Neuronal stem cell (in vitro differentiated cells): ENCODE measurements at regions not wholly inside any gene's neighbourhood (a gene's known extent, or its start where the extent isn't known, plus 50 kb on each side); places are given as distances from the start of the nearest gene placed in this dataset.

ENCODE experiments used
- DNase-seq: peaks from one replicate; pipeline ENCODE4 v3.0.0-alpha.2; 2013; ENCODE audit warnings: low spot score
- H2AFZ ChIP-seq: one replicate; pipeline ENCODE4 v1.6.1; 2013; ENCODE audit warnings: mild to moderate bottlenecking, low read length, inconsistent platforms
- H2AK5ac ChIP-seq: 2 replicates; pipeline ENCODE4 v1.6.1; 2013; ENCODE audit warnings: low read depth, mild to moderate bottlenecking, inconsistent platforms, low read length, moderate library complexity, mixed read lengths
- H2BK120ac ChIP-seq: 2 replicates; pipeline ENCODE4 v1.6.1; 2013; ENCODE audit warnings: low read depth, mild to moderate bottlenecking, inconsistent platforms, low read length, moderate library complexity, mixed read lengths
- H2BK12ac ChIP-seq: one replicate; pipeline ENCODE4 v1.6.1; 2013; ENCODE audit warnings: low read length, inconsistent platforms
- H2BK15ac ChIP-seq: 2 replicates; pipeline ENCODE4 v1.6.1; 2013; ENCODE audit warnings: mild to moderate bottlenecking, low read length, inconsistent platforms, mixed read lengths
- H2BK5ac ChIP-seq: one replicate; pipeline ENCODE4 v1.6.1; 2013; ENCODE audit warnings: inconsistent platforms, mild to moderate bottlenecking, low read length, moderate library complexity
- H3K14ac ChIP-seq: one replicate; pipeline ENCODE4 v1.6.1; 2013; ENCODE audit warnings: low read length, inconsistent platforms
- H3K18ac ChIP-seq: 2 replicates; pipeline ENCODE4 v1.6.1; 2013; ENCODE audit warnings: low read length, inconsistent platforms
- H3K23ac ChIP-seq: 2 replicates; pipeline ENCODE4 v1.6.1; 2013; ENCODE audit warnings: low read depth, mild to moderate bottlenecking, mixed read lengths, low read length, inconsistent platforms; ENCODE audit not compliant: poor library complexity
- H3K27ac ChIP-seq: replicated peaks from 3 replicates; pipeline ENCODE4 v1.5.1; 2013; ENCODE audit warnings: low read length, inconsistent platforms
- H3K27me3 ChIP-seq, 3 experiments: 2 replicates each; pipeline ENCODE4 v1.6.1; 2013; ENCODE audit warnings: low read length in 3 of 3, mild to moderate bottlenecking in 2 of 3, inconsistent platforms in 1 of 3, low read depth in 1 of 3, mixed read lengths in 1 of 3, moderate library complexity in 1 of 3; ENCODE audit not compliant: control insufficient read depth in 3 of 3, insufficient read depth in 3 of 3
- H3K36me3 ChIP-seq, 2 donors: replicated peaks in 1 of 2; 2 replicates each; pipeline ENCODE4 v1.6.1; 2013; ENCODE audit warnings: low read length in 2 of 2; ENCODE audit not compliant: control insufficient read depth in 2 of 2, insufficient read depth in 2 of 2
- H3K4ac ChIP-seq: 2 replicates; pipeline ENCODE4 v1.6.1; 2013; ENCODE audit warnings: inconsistent platforms, mild to moderate bottlenecking, low read length, moderate library complexity
- H3K4me1 ChIP-seq, 2 donors: 1 replicate in 1 of 2; 2 replicates in 1 of 2; pipeline ENCODE4 v1.6.1; 2013; ENCODE audit warnings: low read length in 2 of 2, low read depth in 1 of 2; ENCODE audit not compliant: control insufficient read depth in 2 of 2, insufficient read depth in 1 of 2
- H3K4me2 ChIP-seq: one replicate; pipeline ENCODE4 v1.6.1; 2013; ENCODE audit warnings: mild to moderate bottlenecking, low read length, inconsistent platforms; ENCODE audit not compliant: insufficient read depth, poor library complexity, severe bottlenecking
- H3K4me3 ChIP-seq, 2 donors: 2 replicates each; pipeline ENCODE4 v1.5.1; 2013; ENCODE audit warnings: low read length in 2 of 2, mild to moderate bottlenecking in 2 of 2, inconsistent platforms in 1 of 2, moderate library complexity in 1 of 2
- H3K79me1 ChIP-seq: one replicate; pipeline ENCODE4 v1.6.1; 2013; ENCODE audit warnings: low read depth, mild to moderate bottlenecking, inconsistent platforms, low read length, moderate library complexity
- H3K9ac ChIP-seq: one replicate; pipeline ENCODE4 v1.6.1; 2013; ENCODE audit warnings: mild to moderate bottlenecking, low read depth, low read length, inconsistent platforms; ENCODE audit not compliant: poor library complexity
- H3K9me3 ChIP-seq, 2 donors: replicated peaks in 1 of 2; 2 replicates each; pipeline versions ENCODE3 to v1.6.1; 2013; ENCODE audit warnings: low read length in 2 of 2, mild to moderate bottlenecking in 2 of 2, inconsistent platforms in 1 of 2, low read depth in 1 of 2, mixed read lengths in 1 of 2, moderate library complexity in 1 of 2; ENCODE audit not compliant: control insufficient read depth in 2 of 2, insufficient read depth in 1 of 2
- H4K8ac ChIP-seq: one replicate; pipeline ENCODE4 v1.6.1; 2013; ENCODE audit warnings: low read depth, mild to moderate bottlenecking, inconsistent platforms, low read length, moderate library complexity
- H4K91ac ChIP-seq: one replicate; pipeline ENCODE4 v1.6.1; 2013; ENCODE audit warnings: low read length, low read depth, mild to moderate bottlenecking, inconsistent platforms; ENCODE audit not compliant: poor library complexity
- WGBS, 2 donors: extraction: QIAGEN DNeasy Blood & Tissue Kit; methylation state at CpG; one replicate each; pipeline ENCODE4 v1.1.7; 2013; ENCODE audit warnings: missing lambda C conversion rate in 2 of 2, mixed read lengths in 1 of 2; ENCODE audit not compliant: insufficient read length in 2 of 2, insufficient replicate concordance in 1 of 2; ENCODE audit errors: extremely low coverage in 2 of 2; 5-methylcytosine and 5-hydroxymethylcytosine counted together

DNA sequence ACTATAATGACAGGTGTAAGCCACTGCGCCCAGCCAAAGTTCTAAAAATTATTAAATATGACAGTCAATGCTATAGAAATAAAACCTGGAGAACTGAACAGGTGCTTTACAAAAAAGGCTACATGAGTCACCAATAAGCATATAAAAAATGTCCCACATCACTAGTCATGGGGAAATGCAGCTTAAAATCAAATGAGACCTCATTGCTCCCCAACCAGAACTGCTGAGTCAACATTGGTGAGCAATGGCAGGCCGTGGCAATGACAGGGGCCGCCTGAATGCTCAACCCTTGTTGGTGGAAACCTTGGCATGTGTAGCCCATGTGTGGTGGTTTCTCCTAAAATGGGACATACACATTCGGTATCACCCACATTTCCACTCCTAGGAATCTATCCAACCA lies 352.3 kb upstream of the KLF6 start:
- Histone ChIP-seq H3K4me1 (peaks cover 0 to 4% of the 10 kb centered on the region in 2 donors), H2AFZ (no peak overlapping the region), H3K79me1 (no peaks in the 10 kb centered on the region), H3K27ac (no peak overlapping the region), H3K9me3 (peaks cover 7 to 12% of the 10 kb centered on the region in 2 donors), H2BK120ac (no peak overlapping the region), H3K9ac (no peak overlapping the region), H3K4me3 (no peak overlapping the region), H3K4ac (no peak overlapping the region), H4K8ac (no peak overlapping the region), H3K18ac (peak overlapping the region; percentile 35), H2AK5ac (no peak overlapping the region), H3K36me3 (no peaks in the 10 kb centered on the region), H2BK5ac (no peak overlapping the region), H2BK15ac (no peak overlapping the region), H4K91ac (no peak overlapping the region), H3K14ac (no peak overlapping the region), H3K27me3 (no peaks in the 10 kb centered on the region), H3K23ac (no peak overlapping the region), H3K4me2 (no peak overlapping the region), H2BK12ac (no peak overlapping the region)
- WGBS, 2 donors = no CpG with 5 or more reads among the region's 4 CpGs
- DNase-seq = no peak

DNA sequence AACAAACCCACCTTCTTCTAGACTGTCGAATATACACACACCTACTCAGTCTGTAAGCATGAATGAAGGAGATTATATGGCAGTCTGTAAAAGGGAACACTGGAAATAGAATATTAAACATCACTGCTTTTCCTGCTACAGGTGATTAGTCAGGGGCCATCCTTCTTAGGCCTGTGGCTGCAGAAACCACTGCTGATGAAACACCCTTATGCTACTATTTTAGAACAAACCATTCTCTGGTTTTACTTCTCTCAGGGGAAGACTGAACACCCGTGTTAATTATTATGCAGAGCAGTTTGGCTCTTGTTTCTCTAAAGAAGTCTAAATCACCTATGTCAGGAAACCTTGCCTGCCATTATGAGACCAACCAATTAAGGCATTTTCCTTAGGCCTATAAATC lies 351.1 kb upstream of the KLF6 start:
- H3K23ac ChIP-seq = no peak overlapping the region
- H2AFZ ChIP-seq = no peak overlapping the region
- no peak overlapping the region for H2BK12ac ChIP-seq
- no peak overlapping the region for H3K9ac ChIP-seq
- H2BK120ac ChIP-seq = no peak overlapping the region
- H2BK15ac ChIP-seq = no peak overlapping the region
- H3K14ac ChIP-seq = no peak overlapping the region
- no peaks in the 10 kb centered on the region for H3K79me1 ChIP-seq
- no peak overlapping the region for H2AK5ac ChIP-seq
- DNase-seq = no peak
- H4K8ac ChIP-seq = no peak overlapping the region
- H3K18ac ChIP-seq = no peak overlapping the region
- H3K9me3 ChIP-seq = peaks cover 5 to 9% of the 10 kb centered on the region in 2 donors
- H3K27ac ChIP-seq = no peak overlapping the region
- no peaks in the 10 kb centered on the region for H3K27me3 ChIP-seq
- no peak overlapping the region for H4K91ac ChIP-seq
- no peak overlapping the region for H2BK5ac ChIP-seq
- no peak overlapping the region for H3K4me2 ChIP-seq
- H3K4ac ChIP-seq = no peak overlapping the region
- no CpG with 5 or more reads among the region's 2 CpGs for WGBS, 2 donors
- no peak overlapping the region for H3K4me3 ChIP-seq
- no peaks in the 10 kb centered on the region for H3K36me3 ChIP-seq
- peaks cover 0 to 4% of the 10 kb centered on the region in 2 donors for H3K4me1 ChIP-seq

DNA sequence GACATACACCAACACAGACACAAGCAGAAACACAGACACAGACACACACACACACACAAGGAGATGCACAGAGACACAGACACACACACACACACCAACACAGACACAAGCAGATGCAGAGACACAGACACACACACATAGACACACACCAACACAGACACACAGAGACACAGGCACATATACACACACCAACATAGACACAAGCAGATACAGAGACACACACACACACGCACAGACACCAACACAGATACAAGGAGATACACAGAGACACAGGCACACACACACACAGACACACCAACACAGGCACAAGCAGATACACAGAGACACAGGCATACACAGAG lies 347.2 kb upstream of the KLF6 start:
- WGBS, 2 donors = no CpG with 5 or more reads among the region's 1 CpG

DNA sequence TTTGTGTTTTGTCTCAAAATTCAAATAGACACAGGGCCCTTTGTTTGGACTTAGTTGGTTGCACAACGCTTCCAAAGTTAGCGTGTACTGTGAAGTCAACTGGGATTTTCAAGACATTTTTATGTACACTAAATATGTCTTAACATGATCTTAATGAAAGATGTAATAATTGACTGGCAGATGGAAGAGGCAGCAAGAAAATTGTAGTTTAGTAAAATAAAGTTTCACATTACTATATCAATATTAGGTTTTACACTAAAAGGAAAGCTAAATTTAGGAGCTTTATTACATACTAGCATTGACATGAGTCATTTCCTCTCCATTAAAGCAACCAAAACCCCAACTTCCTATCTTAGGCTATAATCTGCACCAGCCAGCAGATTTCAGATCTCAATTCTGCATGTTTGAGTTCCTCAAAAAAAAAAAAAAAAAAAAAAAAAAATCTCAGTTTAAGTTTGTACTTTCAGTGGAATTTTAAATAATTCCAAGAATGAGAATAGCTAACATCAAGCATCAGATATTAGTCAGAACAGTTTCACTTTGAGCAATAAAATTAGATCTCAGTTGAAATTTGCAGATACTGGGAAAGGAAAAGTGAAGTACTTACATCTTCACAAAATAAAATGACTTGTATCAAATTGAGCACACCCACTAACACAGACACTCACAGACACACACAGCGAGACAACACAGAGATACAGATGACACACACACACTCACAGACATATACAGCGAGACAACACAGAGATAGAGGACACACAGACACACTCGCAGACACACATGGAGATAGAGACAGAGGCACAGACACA lies 346.6 kb upstream of the KLF6 start:
- no peak overlapping the region for H2BK120ac ChIP-seq
- H2BK5ac ChIP-seq = no peak overlapping the region
- H3K9ac ChIP-seq = no peak overlapping the region
- H3K23ac ChIP-seq = no peak overlapping the region
- peaks cover under 1 to 5% of the 10 kb centered on the region in 2 donors for H3K9me3 ChIP-seq
- no peak overlapping the region for H2BK15ac ChIP-seq
- H3K27me3 ChIP-seq = no peaks in the 10 kb centered on the region
- peak overlapping the region; percentile 52 for H4K8ac ChIP-seq
- H3K18ac ChIP-seq = no peak overlapping the region
- H3K79me1 ChIP-seq = no peaks in the 10 kb centered on the region
- H3K36me3 ChIP-seq = no peaks in the 10 kb centered on the region
- DNase-seq = no peak
- H3K4me2 ChIP-seq = no peak overlapping the region
- no peak overlapping the region for H3K27ac ChIP-seq
- peaks cover 2 to 6% of the 10 kb centered on the region in 2 donors for H3K4me1 ChIP-seq
- no peak overlapping the region for H3K4ac ChIP-seq
- H2AFZ ChIP-seq = no peak overlapping the region
- H4K91ac ChIP-seq = peak overlapping the region; percentile 15
- no peak overlapping the region for H2AK5ac ChIP-seq
- no CpG with 5 or more reads among the region's 5 CpGs for WGBS, 2 donors
- no peak overlapping the region for H3K14ac ChIP-seq
- peak overlapping the region in 1 of 2 donors; percentile 26 for H3K4me3 ChIP-seq
- H2BK12ac ChIP-seq = no peak overlapping the region

More for the DNA sequence above, 347.2 kb upstream of the KLF6 start:
- H2AK5ac ChIP-seq = no peak overlapping the region
- no peak overlapping the region for H2AFZ ChIP-seq
- H4K91ac ChIP-seq = peak overlapping the region; percentile 15
- no peak overlapping the region for H3K9ac ChIP-seq
- H3K9me3 ChIP-seq = peaks cover 0 to 5% of the 10 kb centered on the region in 2 donors
- H3K4ac ChIP-seq = no peak overlapping the region
- no peak overlapping the region for H3K14ac ChIP-seq
- no peaks in the 10 kb centered on the region for H3K79me1 ChIP-seq
- no peak overlapping the region for H2BK15ac ChIP-seq
- H3K36me3 ChIP-seq = no peaks in the 10 kb centered on the region
- H3K23ac ChIP-seq = no peak overlapping the region
- H3K27ac ChIP-seq = no peak overlapping the region
- H2BK5ac ChIP-seq = no peak overlapping the region
- H3K27me3 ChIP-seq = no peaks in the 10 kb centered on the region
- DNase-seq = no peak
- peaks cover 2 to 6% of the 10 kb centered on the region in 2 donors for H3K4me1 ChIP-seq
- H2BK12ac ChIP-seq = no peak overlapping the region
- no peak overlapping the region for H3K4me2 ChIP-seq
- peak overlapping the region in 1 of 2 donors; percentile 26 for H3K4me3 ChIP-seq
- H3K18ac ChIP-seq = no peak overlapping the region
- no peak overlapping the region for H2BK120ac ChIP-seq
- peak overlapping the region; percentile 52 for H4K8ac ChIP-seq
